SIG-M5 treated with dmso at 0.1 percent for 504 hours (cell line): ENCODE measurements at regions not wholly inside any gene's neighbourhood (a gene's known extent, or its start where the extent isn't known, plus 50 kb on each side); places are given as distances from the start of the nearest gene placed in this dataset.

Source experiments
- DNase-seq: peaks from one replicate; lab custom pipeline; 2025; ENCODE audit not compliant: unreplicated experiment; lab: John Stamatoyannopoulos, UW

DNA sequence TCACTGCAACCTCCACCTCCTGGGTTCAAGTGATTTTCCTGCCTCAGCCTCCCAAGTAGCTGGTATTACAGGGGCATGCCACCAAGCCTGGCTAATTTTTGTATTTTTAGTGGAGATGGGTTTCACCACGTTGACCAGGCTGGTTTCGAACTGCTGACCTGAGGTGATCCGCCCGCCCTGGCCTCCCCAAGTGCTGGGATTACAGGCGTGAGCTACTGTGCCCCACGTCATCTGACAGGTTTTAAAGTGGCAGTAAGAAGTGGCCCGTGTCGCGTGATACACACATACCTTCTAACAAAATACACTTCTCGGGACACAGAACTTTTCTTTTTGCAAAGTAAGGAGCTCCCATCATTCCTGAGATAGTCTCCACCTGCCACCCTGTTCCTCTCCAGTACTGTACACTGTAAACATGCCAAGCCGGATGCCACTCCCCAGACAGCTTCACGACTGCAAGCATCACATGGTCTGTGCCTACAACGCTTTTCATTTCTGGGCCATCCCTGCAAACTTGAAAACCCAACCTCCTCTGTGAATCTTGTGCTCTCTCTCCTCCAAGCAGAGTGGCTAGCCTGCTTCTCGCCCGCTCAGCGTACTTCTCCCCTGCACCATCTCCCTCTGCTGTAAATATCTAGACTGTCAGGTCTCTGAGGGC, 256.3 kb upstream of the KLF14 start:
- no peak for DNase-seq

DNA sequence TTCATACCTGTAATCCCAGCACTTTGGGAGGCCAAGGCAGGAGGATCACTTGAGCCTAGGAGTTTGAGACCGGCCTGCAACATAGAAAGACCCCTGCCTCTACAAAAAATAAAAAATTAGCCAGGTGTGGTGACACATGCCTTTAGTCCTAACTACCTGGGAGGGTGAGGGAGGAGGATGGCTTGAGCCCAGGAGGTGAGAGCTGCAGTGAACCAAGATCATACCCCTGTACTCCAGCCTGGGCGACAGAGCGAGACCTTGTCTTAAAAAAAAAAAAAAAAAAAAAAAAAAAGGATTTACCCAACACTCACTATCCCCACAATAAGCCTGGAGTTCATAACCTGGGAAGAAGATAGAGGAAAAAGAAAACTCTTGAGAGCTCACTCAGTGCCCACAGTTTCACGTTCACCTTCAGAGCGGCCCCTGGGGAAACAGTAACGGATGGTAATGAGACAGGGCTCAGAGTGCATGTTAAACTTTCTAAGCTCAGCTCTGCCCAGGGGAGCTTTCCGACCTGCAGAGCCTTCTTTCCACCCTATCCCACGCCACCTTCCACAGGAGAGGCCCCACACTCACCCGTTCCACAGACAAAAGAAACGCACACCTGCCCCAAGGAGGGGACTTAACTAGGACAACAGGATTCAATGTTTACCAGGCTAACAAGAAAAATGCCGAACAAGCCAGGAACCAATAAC, 259.8 kb upstream of the KLF14 start:
- DNase-seq, result no peak

DNA sequence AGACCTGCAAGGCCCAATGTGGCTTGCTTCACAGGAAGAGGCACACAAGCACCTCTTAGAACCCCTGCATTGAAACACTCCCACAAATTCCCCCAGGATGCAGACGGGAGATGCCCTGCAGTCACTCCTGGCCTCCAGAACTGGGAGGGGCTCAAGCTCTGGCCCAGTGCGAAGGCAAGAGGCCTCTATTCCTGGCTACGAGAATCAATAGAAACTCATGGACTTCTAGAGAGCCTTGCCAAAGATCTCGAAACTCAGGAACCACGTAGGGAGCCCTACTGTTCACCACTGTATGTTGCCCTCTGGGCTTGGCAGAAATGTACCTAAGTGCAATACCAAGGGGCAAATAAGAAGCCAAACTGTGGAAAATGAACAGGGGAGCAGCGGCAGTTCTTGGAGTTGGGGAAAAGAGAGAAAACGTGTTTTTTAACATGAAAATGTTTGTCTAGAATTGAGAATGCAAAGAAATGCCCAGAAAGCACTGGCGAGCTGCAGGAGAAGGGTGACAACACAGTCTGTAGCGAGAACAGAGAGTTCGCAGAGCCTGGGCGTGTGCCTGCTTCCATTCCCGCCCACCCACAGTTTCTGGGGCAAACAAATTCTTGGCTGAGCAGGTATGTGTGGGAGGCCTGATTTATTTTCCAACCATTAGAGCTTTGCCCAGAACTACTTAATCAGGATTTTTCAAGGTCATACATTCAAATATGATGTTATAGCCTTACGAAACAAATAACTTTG, 260.5 kb upstream of the KLF14 start:
- no peak for DNase-seq

DNA sequence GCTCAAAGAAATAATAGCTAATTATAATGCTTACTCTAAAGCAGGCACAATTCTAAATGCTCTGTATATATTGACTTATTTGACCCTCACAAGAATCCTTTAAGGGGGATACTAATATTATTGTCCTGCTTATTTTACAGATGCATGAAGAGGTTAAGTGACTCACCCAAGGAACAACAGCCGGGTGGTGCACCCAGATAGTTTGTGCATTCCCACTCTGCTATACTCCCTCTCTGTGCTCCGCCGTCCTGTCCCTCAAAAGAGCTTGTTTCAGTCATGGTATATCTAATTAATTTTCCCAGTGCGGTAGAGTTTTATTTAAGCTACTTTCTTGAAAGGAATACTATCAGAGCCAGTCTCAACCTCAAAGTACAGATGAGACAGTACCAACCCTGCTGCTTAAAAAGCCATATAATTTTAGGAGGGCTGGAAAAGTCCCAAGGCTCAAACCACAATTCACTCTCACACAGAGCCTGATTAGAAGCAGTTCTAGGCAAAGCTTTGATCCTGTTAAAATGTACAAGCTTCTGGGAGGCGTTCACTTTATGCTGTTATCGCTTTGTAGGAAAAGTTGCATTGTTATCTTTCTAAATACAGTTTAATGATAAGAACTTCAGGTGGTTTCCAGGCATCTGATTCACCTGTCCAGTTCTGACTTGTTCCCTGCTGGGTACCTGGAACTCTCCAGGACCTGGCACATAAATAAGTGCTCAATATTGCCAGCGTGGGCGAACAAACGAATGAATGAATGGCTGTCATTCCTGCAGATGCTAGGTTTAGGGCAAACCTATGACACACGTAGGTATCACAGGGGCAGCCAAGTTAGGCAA, 261.5 kb upstream of the KLF14 start:
- no peak for DNase-seq

DNA sequence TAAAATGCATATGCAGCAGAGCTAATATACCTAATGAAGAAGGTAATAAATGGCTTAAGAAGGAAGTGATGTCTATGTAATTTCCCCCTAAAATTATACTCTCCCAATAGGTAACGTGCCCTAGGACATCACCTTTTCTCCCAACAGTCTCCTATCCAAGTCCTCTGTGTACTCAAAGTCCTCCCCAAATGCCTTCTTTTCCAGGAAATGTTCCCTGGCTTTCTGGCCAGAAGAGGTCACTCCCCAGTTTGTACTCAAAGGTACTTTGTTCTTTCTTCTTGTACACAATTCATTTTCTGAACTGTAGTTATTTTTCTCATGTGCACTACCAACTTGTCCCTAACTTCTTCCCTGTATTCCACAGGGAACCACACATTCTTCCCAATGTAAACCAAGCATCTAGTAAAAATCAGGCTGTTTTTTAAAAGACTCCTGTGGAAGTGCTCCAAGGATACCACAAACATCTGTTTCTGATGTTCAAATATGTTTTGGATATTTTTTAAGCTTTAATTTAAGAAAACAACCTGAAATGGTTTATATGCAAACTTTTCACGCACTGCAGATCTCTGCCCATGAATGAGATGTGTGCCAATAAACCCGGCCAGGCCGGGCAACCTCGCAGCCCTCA, 262.3 kb upstream of the KLF14 start:
- no peak for DNase-seq

DNA sequence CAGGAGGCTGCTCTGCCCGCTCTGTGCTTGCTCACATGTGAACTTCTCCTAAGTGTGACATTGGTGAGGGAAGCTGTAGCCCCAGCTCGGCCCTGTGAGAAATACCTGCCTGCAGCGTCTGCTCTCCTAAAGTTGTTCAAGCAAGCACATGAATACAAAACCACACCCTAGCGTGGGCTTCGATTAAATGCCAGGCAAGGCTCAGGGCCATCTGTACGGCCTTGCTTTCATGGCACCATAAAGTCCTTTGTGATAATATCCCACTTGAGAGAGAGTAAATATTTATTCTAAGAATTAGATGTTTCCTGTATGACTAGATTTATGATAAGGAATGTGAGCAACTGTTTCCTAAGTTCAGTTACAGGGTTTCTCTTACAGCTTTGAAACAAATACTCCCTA, 262.8 kb upstream of the KLF14 start:
- DNase-seq, result no peak

DNA sequence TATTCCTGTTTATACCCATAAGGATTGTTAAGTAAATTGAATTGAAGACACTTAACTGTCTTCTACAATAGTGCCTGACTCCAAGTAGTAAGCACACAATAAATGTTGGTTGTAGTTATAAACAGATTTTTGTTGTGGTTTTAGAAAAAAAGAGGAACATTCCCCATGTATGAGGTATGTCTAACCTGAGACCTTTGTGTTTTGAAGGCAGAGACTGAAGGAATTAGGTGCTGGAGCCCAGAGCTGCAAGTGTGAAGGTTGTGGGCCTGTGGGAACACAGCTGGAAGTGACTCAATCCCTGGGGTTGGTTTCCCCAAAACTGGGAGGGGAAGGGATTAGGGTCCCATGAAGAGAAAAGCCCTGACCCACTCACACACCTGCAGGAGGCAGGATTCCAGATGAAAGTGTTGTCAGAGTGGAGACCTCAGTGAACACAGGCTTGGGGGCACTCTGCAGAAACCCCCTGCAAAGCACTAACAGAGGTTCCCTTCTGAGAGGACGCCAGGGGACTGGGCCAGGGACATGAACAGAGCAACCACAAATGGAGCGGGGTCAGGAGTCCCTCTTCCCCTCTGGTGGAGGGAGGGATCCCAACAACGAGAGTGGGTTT, 265.1 kb upstream of the KLF14 start:
- DNase-seq, result no peak

DNA sequence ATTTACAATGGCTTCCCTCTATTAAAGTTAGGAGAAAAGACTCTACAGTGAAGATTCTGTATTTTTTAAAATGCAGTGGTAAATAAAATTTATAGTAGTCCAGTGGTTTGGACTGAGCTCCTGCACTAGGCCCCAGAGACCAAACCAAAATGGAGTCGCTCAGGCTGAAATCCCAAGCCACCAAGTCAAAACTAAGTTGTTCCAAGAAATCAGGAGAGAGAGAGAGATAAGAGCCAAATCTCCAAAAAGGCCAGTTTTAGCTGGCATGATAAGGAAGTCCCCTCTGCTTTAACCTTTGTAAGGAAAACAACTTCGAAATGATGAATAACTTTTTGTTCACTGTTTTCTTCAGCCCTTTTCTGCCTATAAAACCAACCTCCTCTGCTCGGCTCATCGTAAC, 265.9 kb upstream of the KLF14 start:
- DNase-seq, result no peak

DNA sequence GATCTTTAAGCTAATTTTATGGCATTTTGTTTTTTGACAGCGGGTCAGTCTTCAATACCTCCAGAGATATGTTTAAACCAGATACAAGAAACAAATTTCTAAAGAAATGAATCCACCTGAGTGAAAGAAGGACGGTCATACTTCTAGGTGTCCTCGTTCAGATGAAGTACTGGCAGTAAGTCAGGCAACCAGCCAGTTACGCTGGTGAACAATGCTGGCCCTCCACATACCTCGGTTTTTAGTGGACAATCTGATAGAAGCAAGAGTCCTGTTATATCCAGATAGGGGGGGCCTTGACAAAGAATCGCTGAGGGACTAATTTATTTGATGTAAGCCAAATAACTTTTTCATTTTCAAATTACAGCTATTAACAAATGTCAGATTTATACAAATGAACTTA, 266.4 kb upstream of the KLF14 start:
- DNase-seq, result no peak

DNA sequence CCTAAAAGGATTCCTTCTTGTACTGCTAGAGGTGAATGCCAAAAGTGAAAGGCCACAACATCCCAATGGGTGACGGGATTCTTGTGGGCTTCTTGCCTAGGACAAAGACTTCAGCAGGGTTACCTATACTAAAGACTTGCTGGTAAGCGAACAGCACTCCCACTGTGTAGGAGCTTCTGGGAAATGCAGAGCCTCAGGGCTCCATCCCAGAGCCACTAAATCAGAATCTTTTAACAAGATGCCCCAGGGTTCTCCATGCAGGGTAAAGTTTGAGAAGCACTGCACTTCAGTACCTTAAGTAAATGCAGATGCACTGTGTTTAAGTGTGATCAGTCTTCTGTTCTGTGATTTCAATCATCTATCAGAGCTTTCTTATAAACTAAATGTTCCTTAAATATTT, 266.9 kb upstream of the KLF14 start:
- no peak for DNase-seq

DNA sequence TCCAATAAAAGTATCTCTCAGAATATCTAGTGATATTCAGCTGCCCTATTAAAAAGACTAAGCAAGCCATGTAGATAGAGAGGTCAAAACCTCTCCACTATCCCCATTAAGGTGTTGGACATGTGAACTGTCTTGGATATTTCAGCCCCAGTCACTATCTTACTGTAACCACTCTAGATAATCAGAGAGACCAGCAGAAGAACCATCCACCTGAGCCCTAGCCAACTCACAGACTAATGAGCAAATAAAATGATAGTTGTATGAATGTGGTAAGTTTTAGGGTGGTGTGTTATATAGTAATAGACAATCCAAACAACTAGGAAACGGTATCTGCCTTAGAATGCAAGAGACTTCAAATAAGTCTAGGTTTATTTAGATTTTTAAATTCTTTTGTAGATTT, 268.6 kb upstream of the KLF14 start:
- no peak for DNase-seq

DNA sequence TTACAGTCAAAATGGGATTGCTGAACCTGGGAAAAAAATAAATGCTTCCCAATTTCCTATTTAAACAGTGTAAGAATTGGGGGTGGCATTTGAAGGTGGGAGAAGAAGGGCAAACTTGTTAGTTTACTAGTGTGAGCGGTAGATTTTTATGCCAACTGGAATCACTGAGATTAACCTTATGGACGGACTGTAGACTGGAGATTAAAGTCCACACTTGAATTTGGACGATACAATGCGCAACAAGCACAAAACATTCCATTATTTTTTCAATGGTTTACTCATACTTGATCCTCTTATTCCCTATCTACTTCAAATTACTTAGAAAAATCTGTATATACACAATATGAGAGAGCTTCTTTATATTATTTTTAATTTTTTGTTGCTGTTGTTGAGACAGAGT, 269.6 kb upstream of the KLF14 start:
- no peak for DNase-seq

DNA sequence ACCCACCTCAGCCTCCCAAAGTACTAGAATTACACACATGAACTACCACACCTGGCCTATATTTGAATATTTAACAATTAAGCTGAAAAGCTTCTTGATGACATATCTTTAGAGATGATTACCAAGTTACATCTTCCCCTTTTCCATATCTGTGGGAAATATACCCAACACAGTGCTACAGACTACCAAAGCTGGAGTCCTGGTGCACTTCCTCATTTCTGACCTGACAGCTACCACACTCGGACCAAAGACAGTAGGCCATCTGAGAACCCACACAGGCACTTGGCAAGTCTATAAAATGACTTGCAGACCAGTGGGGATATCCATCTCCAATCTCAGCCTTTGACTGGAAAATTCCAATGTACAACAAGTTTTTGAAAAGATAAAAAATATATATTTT, 270.4 kb upstream of the KLF14 start:
- DNase-seq, result peak; percentile 59

DNA sequence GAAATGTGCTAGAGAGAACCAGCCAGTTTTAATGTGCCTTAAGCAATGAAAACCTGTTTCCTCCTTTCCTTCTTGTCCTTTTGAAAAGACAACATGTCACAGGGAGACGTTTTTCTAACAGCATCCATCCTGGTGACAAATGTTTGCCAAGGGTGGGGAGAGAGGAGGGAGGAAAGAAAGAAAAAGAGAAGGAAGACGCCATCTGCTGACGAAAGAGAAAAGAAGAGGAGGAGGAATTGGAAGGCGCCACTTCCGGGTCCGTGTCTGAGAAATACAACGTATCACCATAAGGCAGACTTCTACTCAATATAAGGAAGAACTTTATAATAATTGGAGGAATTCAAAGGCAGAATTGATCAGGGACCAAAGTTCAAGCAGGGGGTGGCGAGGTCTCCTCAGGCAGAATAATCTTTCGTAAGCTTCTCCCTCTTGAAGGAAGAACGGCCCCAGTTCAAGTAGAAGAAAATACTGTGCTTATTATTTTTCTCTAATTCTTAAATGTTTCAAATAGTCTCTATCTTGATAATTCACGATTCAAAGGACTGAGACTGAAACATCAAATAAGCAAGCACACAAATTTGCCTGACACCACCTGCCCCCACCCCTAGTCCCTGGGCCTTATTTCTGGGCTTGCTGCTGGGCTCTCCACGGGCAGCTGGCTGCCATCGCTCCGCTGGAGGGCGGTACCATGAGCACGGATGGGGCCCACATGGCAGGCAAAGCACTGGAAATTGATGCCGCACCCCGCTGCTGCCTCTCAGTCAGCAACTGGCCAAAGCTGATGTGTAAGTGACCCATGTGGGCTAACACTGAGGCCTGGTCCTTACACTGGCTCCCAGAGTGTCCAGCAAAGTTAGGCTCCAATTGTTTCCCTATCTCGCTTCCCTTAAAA, 273.7 kb upstream of the KLF14 start:
- peak; percentile 92 for DNase-seq

DNA sequence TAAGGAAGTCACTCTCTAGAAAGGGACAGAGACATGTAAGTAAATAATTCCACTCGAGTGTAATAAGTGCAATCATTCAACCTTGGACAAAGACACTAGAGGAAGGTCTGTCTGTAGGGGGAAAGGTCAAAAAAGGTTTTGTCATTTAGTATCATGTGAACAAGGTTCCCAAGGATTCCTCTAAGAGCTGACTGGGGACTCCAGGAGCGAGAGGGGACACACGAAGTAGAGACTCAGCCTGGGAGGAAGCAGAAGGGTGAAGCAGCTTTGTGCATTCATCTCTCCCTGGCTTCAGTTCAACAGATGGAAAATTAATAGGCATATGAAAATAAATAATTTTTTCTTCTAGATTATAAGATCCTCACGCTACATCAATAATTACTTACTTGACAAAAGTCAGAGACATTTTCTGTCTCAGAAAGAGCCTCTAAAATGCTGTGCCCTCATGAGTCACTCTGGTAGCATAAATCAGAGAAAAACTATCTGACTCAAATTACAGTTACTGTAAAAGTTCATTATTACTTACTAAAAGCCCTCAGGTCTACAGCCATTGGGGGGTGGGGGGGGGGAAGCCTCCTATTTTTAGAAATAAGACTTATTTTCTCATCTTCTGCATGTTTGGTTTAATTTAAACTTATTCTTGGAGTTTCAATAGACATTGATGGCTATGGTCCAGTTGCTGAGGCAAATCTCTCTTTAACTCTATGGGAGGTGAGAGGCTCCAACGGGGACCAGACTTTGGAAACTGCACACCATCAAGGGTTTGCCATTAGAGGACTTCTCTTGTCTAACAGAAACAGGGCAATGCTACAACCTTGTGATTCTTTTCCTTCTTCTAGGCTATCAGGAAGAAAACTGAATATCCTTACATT, 275.1 kb upstream of the KLF14 start:
- DNase-seq, result no peak

DNA sequence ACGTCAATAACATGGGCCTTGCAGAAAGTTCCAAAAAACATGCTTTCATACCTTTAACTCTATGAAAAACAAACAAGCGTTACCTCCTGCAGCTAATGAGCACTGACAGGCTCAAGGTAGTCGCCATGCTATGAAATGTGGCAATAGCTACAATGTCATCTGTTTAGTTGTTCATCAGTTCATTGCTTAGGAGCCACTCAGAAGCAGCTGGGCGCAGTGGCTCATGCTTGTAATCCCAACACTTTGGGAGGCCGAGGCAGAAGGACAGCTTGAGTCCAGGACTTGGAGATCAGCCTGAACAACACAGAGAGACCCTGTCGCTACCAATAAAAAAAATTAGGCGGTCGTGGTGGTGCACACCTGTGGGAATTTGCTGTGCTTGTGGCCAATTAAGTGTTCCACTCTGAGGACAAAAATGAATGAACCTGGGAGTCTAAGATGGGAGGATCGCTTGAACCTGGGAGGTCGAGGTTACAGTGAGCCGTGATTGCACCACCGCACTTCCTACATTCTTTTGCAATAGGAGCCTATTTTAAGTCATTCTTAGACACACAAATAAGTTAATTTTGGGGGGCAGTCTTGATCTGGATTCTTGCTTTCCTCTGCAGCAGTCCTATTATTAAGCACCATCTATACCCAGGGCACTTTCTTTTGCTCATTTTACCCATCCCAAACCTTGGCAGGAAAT, 276.2 kb upstream of the KLF14 start:
- DNase-seq, result peak; percentile 65

DNA sequence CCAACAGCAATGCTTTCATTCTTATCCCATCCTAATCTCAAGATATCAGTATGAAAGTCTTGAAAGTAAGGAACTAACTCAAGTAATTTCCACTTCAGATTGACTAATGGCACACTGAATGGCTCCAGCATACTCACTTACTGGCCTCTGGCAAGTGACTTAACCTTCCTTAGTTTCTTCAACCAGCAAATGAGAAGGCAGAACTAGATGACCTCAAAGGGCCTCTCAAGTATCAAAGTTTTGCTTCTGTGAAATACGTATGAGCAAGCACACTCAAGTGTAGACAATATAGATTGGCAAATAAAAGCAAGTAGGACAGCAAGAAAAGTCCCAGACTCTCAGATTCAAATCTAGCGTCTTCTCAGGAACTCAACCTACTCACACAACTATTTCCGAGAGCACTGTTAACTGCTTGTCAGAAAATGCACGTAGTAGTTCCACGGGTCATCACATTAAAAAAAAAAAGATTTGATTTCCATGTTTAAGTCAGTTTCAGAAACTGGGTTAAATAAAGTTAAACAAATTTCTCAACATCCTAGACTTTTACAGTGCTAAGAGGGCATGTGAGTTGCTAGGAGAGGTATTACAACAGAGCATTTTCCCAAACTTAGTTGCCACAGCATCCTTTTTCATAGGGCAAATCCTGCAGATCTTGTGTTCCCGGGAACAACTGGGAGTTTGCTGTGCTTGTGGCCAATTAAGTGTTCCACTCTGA, 276.9 kb upstream of the KLF14 start:
- peak; percentile 72 for DNase-seq

DNA sequence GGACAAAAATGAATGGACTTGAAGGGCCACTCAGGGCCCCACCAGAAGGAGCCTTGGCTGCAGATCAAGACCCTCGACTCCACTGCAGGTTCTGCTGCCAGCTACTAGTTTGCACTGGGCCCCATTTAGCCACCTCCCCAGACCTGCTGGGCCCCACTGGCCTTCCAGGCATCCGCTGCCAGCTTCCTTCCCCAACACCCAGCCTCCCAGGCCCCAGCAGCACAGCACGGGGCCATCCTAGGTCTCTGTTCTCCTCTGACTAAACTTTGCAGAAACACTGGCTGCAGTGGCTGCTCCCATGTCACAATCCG, 277.4 kb upstream of the KLF14 start:
- peak; percentile 84 for DNase-seq
